ENCODE measurements at regions not wholly inside any gene's neighbourhood (a gene's known extent, or its start where the extent isn't known, plus 50 kb on each side); places are given as distances from the start of the nearest gene placed in this dataset.

- Mint-ChIP-seq H3K4me1 (peaks cover 22% of the 10 kb centered on the region), H3K27me3 (ENCODE audit: low read depth) (no peaks in the 10 kb centered on the region), H3K4me3 (no peak overlapping the region), H3K27ac (peak overlapping the region; percentile 90 to 95 (median 95)), H3K9me3 (no peaks in the 10 kb centered on the region), H3K36me3 (ENCODE audit: low read depth) (no peaks in the 10 kb centered on the region)
- TF ChIP-seq CTCF (IDR thresholded peaks at IDR 0.05; ENCODE audit: unreplicated experiment in 3 of 3), result no peak
Measured at GRCh38 chr5:61279725-61280124, 52.3 kb upstream of the ZSWIM6 start.

DNA sequence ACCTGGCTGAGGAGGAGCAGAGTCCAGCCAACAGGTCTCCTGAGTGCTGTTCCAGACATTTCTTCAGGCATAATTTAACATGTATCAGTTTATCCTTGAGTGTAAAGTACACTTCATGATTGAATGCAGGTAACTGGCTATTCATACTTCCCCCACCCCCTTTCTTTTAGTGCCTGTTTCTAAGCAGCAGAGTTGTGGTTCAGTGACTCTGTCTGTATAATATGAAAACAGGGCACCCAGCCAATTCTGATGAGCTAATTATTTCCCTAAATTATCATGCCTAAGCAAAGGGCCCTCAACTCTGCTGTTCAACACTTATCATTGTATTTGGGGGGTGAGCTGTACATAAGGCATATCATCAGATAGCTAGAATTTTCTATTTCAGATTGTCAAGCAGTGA, 51.9 kb upstream of the ZSWIM6 start:
- H3K27me3 Mint-ChIP-seq (ENCODE audit: low read depth), result no peaks in the 10 kb centered on the region
- peak overlapping the region; percentile 90 to 95 (median 95) for H3K27ac Mint-ChIP-seq
- peaks cover 22% of the 10 kb centered on the region for H3K4me1 Mint-ChIP-seq
- no peak for TF ChIP-seq CTCF (IDR thresholded peaks at IDR 0.05; ENCODE audit: unreplicated experiment in 3 of 3)
- H3K9me3 Mint-ChIP-seq, result no peaks in the 10 kb centered on the region
- no peak overlapping the region for H3K4me3 Mint-ChIP-seq
- H3K36me3 Mint-ChIP-seq (ENCODE audit: low read depth), result no peaks in the 10 kb centered on the region

DNA sequence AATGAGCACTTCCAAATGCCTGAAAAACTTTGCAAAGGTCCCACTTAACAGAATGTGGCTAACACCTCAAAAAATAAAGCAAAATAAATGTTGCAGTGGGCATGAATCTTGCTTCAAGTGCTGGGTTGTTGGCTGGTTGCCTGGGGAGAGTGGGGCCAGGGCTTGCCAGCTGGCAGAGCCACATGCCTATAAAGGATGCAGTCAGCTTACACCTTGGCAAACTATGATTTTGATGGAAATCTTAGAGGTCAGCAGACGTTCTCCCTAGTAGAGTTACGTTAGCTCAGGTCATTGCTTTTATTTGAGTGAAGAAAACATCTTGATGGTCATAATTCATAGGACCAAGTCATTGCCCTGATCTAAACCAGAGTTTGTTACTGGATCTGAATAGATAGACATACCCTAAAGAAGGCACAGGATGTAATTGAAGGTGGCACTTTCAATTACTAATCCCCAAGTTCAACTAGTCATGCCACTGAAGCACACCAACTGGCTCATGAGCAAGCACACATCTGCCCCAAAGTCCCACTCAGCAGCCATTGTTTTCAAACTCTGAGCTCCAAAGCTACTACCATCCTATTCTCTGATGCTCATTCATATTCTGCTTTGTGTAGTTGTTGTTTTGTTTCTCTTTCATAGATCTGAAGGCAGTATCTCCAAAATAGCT, 51.2 kb upstream of the ZSWIM6 start:
- Mint-ChIP-seq H3K36me3 (ENCODE audit: low read depth) (no peaks in the 10 kb centered on the region), H3K27me3 (ENCODE audit: low read depth) (no peaks in the 10 kb centered on the region), H3K9me3 (no peaks in the 10 kb centered on the region), H3K4me3 (no peak overlapping the region), H3K4me1 (peaks cover 22% of the 10 kb centered on the region), H3K27ac (peak overlapping the region; percentile 90 to 95 (median 95))
- TF ChIP-seq CTCF (IDR thresholded peaks at IDR 0.05; ENCODE audit: unreplicated experiment in 3 of 3), result no peak

DNA sequence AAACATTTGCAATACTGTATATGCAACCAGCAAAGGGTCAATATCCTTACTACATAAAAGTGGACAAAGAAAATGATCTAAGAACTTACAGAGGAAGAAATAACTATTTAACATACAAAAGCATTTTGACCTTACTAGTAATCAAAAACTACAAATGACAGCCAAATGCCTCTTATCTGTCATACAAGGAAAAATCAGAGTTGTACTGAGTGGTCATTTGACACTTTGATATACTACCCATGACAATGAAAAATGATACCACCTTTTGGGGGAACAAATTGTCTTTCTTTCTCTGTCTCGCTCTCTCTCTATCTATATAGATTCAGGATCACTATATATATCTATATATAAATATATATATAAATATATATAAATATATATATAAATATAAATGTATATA, 50.4 kb upstream of the ZSWIM6 start:
- TF ChIP-seq CTCF (IDR thresholded peaks at IDR 0.05; ENCODE audit: unreplicated experiment in 3 of 3), result no peak
- Mint-ChIP-seq H3K9me3 (no peaks in the 10 kb centered on the region), H3K27me3 (ENCODE audit: low read depth) (no peaks in the 10 kb centered on the region), H3K27ac (no peak overlapping the region), H3K36me3 (ENCODE audit: low read depth) (no peaks in the 10 kb centered on the region), H3K4me1 (peaks cover 22% of the 10 kb centered on the region), H3K4me3 (no peak overlapping the region)
